Transverse colon (tissue), 4 donors: ENCODE measurements at regions not wholly inside any gene's neighbourhood (a gene's known extent, or its start where the extent isn't known, plus 50 kb on each side); places are given as distances from the start of the nearest gene placed in this dataset.

Source experiments
- DNase-seq: peaks from one replicate; pipeline ENCODE4 v3.0.0-alpha.2; 2019
- H3K27ac ChIP-seq, 4 donors: fragments of 200-600 bp; sonication (generic); 2 replicates each; pipeline ENCODE4 v1.5.1; 2016 to 2018; ENCODE audit warnings: inconsistent platforms in 4 of 4
- H3K27me3 ChIP-seq: fragments of 200-600 bp; sonication (generic); 2 replicates; pipeline ENCODE4 v1.5.1; 2017; ENCODE audit warnings: inconsistent platforms
- H3K36me3 ChIP-seq, 4 donors: fragments of 200-600 bp; sonication (generic); 2 replicates each; pipeline ENCODE4 v1.5.1; 2017 to 2019; ENCODE audit warnings: inconsistent platforms in 4 of 4
- H3K4me1 ChIP-seq, 4 donors: fragments of 200-600 bp; sonication (generic); 2 replicates each; pipeline ENCODE4 v1.5.1; 2017 to 2020; ENCODE audit warnings: inconsistent platforms in 4 of 4
- H3K4me3 ChIP-seq, 4 donors: fragments of 200-600 bp; sonication (generic); 1 replicate in 1 of 4; 2 replicates in 3 of 4; pipeline versions ENCODE4 v1.5.1 to v1.6.1; 2017 to 2019; ENCODE audit warnings: inconsistent platforms in 4 of 4
- H3K9me3 ChIP-seq, 2 donors: fragments of 200-600 bp; sonication (generic); 2 replicates each; pipeline ENCODE4 v1.5.1; 2017 to 2019; ENCODE audit warnings: inconsistent platforms in 2 of 2
- CTCF ChIP-seq, 5 experiments: fragments of 200-600 bp in 3 of 5; fragments of 450-650 bp in 2 of 5; sonication (generic) in 3 of 5; IDR thresholded peaks; 1 replicate in 2 of 5; 2 replicates in 3 of 5; pipeline ENCODE4 v1.5.1; 2016 to 2017; ENCODE audit warnings: antibody characterized with exemption in 5 of 5, inconsistent platforms in 3 of 5, mild to moderate bottlenecking in 2 of 5, moderate library complexity in 1 of 5
- EP300 ChIP-seq: sonication (generic); formaldehyde crosslinking; IDR thresholded peaks from one replicate; pipeline ENCODE4 v1.6.1; 2017; ENCODE audit warnings: antibody characterized with exemption, low read depth
- POLR2A ChIP-seq: fragments of 450-650 bp; IDR thresholded peaks from one replicate; pipeline ENCODE4 v1.6.1; 2016; ENCODE audit warnings: antibody characterized with exemption, mild to moderate bottlenecking, moderate library complexity
- POLR2AphosphoS5 ChIP-seq, 3 donors: sonication (generic); formaldehyde crosslinking; IDR thresholded peaks; one replicate each; pipeline ENCODE4 v1.6.1; 2016; ENCODE audit warnings: antibody characterized with exemption in 3 of 3
- WGBS, 2 donors: methylation state at CpG; one replicate each; pipeline ENCODE4 v1.1.5; 2018; ENCODE audit warnings: low coverage in 1 of 2; 5-methylcytosine and 5-hydroxymethylcytosine counted together
- in situ Hi-C, 4 donors: fragments of 200-750 bp; cut with MboI; loops; one replicate each; pipeline versions ENCODE4 v1.15.0 to v1.15.1; 2017; ENCODE audit warnings: low sequenced_read_pairs in 3 of 4, low pct_ligation_motif_present in 1 of 4, low pct_unique_long_range_greater_than_20kb in 1 of 4
- intact Hi-C: fragments of 100-400 bp; cut with DNase I; formaldehyde crosslinking; loops from one replicate; pipeline ENCODE4 v1.15.1; 2023; ENCODE audit warnings: low total_unique reads

GRCh38 chr2:146950361-146950760, 894.5 kb upstream of the ACVR2A start:
- intact Hi-C loops (no loop called here), in situ Hi-C loops (no loop called here)
- Histone ChIP-seq H3K4me1 (no peaks in the 10 kb centered on the region), H3K9me3 (no peaks in the 10 kb centered on the region), H3K4me3 (no peak overlapping the region), H3K36me3 (no peaks in the 10 kb centered on the region), H3K27ac (no peak overlapping the region), H3K27me3 (no peaks in the 10 kb centered on the region)
- WGBS, 2 donors = 86 to 96% methylated on average over 2 to 3 of the region's 3 CpGs
- DNase-seq = no peak
- TF ChIP-seq CTCF (IDR thresholded peaks at IDR 0.05) (no peak), POLR2AphosphoS5 (IDR thresholded peaks at IDR 0.05) (no peak), POLR2A (no peak), EP300 (no peak)

- 88 to 90% methylated on average over 1 to 2 of the region's 2 CpGs for WGBS, 2 donors
- Histone ChIP-seq H3K9me3 (no peaks in the 10 kb centered on the region), H3K4me3 (no peak overlapping the region), H3K36me3 (no peaks in the 10 kb centered on the region), H3K27me3 (no peaks in the 10 kb centered on the region), H3K4me1 (no peaks in the 10 kb centered on the region), H3K27ac (no peak overlapping the region)
- DNase-seq = no peak
- no peak for TF ChIP-seq POLR2A
- no peak for TF ChIP-seq EP300
- TF ChIP-seq POLR2AphosphoS5 (IDR thresholded peaks at IDR 0.05) = no peak
- TF ChIP-seq CTCF (IDR thresholded peaks at IDR 0.05) = no peak
- intact Hi-C loops = no loop called here
- in situ Hi-C loops = no loop called here
These were observed 895.4 kb upstream of the ACVR2A start for GRCh38 chr2:146949400-146949799.

- in situ Hi-C loops = no loop called here
- Histone ChIP-seq H3K36me3 (no peaks in the 10 kb centered on the region), H3K4me1 (no peaks in the 10 kb centered on the region), H3K27ac (no peak overlapping the region), H3K9me3 (no peaks in the 10 kb centered on the region), H3K4me3 (no peak overlapping the region), H3K27me3 (no peaks in the 10 kb centered on the region)
- DNase-seq = no peak
- intact Hi-C loops = no loop called here
- 72 to 81% methylated on average over 4 of the region's 4 CpGs for WGBS, 2 donors
- TF ChIP-seq EP300 (no peak), POLR2A (no peak), POLR2AphosphoS5 (IDR thresholded peaks at IDR 0.05) (no peak), CTCF (IDR thresholded peaks at IDR 0.05) (no peak)
These were observed 900.2 kb upstream of the ACVR2A start for GRCh38 chr2:146944601-146945000.

- no peak for DNase-seq
- H3K27ac ChIP-seq = no peak overlapping the region
- intact Hi-C loops = no loop called here
- H3K9me3 ChIP-seq = no peaks in the 10 kb centered on the region
- H3K4me3 ChIP-seq = no peak overlapping the region
- TF ChIP-seq POLR2A (no peak), POLR2AphosphoS5 (IDR thresholded peaks at IDR 0.05) (no peak), CTCF (IDR thresholded peaks at IDR 0.05) (no peak), EP300 (no peak)
- no peaks in the 10 kb centered on the region for H3K36me3 ChIP-seq
- 48 to 51% methylated on average over 4 to 5 of the region's 5 CpGs for WGBS, 2 donors
- no peaks in the 10 kb centered on the region for H3K4me1 ChIP-seq
- no peaks in the 10 kb centered on the region for H3K27me3 ChIP-seq
- in situ Hi-C loops = no loop called here
These were observed 904.7 kb upstream of the ACVR2A start for GRCh38 chr2:146939991-146940685.
